ENCODE measurements at regions not wholly inside any gene's neighbourhood (a gene's known extent, or its start where the extent isn't known, plus 50 kb on each side); places are given as distances from the start of the nearest gene placed in this dataset.

DNA sequence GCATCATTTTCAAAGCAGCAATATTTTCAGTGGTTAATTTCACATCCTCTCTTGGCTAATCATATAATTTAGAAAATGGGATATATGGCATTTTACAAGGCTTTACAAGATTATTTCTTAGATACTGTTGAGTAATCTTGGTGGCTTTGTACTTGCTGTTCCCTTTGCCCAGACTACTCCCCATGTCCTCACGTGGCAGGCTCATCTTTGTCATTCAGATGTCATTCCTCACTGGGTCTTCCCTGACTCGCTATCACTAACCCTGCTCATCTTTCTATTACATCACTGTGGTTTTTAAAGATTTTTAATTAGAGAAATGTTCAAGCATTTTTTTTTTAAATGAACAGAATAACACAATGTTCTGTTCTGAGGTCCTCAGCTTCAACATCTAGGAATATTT is 240.0 kb upstream of the IRX5 start:
- TF ChIP-seq, protein P1, sequence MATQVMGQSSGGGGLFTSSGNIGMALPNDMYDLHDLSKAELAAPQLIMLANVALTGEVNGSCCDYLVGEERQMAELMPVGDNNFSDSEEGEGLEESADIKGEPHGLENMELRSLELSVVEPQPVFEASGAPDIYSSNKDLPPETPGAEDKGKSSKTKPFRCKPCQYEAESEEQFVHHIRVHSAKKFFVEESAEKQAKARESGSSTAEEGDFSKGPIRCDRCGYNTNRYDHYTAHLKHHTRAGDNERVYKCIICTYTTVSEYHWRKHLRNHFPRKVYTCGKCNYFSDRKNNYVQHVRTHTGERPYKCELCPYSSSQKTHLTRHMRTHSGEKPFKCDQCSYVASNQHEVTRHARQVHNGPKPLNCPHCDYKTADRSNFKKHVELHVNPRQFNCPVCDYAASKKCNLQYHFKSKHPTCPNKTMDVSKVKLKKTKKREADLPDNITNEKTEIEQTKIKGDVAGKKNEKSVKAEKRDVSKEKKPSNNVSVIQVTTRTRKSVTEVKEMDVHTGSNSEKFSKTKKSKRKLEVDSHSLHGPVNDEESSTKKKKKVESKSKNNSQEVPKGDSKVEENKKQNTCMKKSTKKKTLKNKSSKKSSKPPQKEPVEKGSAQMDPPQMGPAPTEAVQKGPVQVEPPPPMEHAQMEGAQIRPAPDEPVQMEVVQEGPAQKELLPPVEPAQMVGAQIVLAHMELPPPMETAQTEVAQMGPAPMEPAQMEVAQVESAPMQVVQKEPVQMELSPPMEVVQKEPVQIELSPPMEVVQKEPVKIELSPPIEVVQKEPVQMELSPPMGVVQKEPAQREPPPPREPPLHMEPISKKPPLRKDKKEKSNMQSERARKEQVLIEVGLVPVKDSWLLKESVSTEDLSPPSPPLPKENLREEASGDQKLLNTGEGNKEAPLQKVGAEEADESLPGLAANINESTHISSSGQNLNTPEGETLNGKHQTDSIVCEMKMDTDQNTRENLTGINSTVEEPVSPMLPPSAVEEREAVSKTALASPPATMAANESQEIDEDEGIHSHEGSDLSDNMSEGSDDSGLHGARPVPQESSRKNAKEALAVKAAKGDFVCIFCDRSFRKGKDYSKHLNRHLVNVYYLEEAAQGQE (IDR thresholded peaks at IDR 0.05; ENCODE audit: insufficient read depth in 1 of 2, low read depth in 2 of 2, low read length in 2 of 2), result no peak
- TF ChIP-seq POLR2AphosphoS5 (IDR thresholded peaks at IDR 0.05; ENCODE audit: low read depth, low read length), result no peak

- TF ChIP-seq FOXP2 (optimal IDR thresholded peaks at IDR 0.05; ENCODE audit: borderline replicate concordance, extremely low read depth, extremely low read length, insufficient read depth) (no peak), SIN3A (IDR thresholded peaks at IDR 0.05; ENCODE audit: borderline replicate concordance, insufficient read depth, low read length) (no peak), TAF1 (IDR thresholded peaks at IDR 0.05; ENCODE audit: borderline replicate concordance, insufficient read depth, low read length) (no peak)
- TF ChIP-seq, protein P1 (IDR thresholded peaks at IDR 0.05; ENCODE audit: insufficient read depth in 1 of 2, low read depth in 2 of 2, low read length in 2 of 2), result no peak
Observed at GRCh38 chr16:54690306-54690705, 240.4 kb upstream of the IRX5 start.

- TF ChIP-seq TAF1 (IDR thresholded peaks at IDR 0.05; ENCODE audit: borderline replicate concordance, insufficient read depth, low read length) (no peak), SIN3A (IDR thresholded peaks at IDR 0.05; ENCODE audit: borderline replicate concordance, insufficient read depth, low read length) (no peak), POLR2AphosphoS5 (IDR thresholded peaks at IDR 0.05; ENCODE audit: low read depth, low read length) (no peak)
Observed at GRCh38 chr16:54689072-54689865, 241.4 kb upstream of the IRX5 start.

DNA sequence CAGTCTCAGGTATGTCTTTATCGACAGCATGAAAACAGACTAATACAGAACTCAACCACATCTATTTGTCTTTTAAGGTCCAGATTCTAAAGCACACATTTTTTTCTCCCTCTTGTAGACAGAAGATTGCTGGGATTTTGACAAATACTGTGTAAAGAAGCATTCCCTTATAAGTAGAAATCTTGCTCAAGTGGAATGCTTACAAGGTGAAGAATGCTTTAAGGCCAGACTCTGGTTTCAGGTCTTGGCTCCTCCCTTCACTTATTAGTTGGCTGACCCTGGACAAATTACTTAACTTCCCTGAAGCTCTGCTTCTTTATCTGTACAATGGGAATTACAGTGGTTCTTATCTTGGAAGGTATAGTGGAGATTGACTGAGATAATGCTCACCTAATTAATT is 242.3 kb upstream of the IRX5 start:
- TF ChIP-seq POLR2AphosphoS5 (IDR thresholded peaks at IDR 0.05; ENCODE audit: low read depth, low read length) (no peak), FOXP2 (optimal IDR thresholded peaks at IDR 0.05; ENCODE audit: borderline replicate concordance, extremely low read depth, extremely low read length, insufficient read depth) (no peak), SIN3A (IDR thresholded peaks at IDR 0.05; ENCODE audit: borderline replicate concordance, insufficient read depth, low read length) (no peak), TAF1 (IDR thresholded peaks at IDR 0.05; ENCODE audit: borderline replicate concordance, insufficient read depth, low read length) (no peak)
- TF ChIP-seq, protein P1 (IDR thresholded peaks at IDR 0.05; ENCODE audit: insufficient read depth in 1 of 2, low read depth in 2 of 2, low read length in 2 of 2), result no peak

DNA sequence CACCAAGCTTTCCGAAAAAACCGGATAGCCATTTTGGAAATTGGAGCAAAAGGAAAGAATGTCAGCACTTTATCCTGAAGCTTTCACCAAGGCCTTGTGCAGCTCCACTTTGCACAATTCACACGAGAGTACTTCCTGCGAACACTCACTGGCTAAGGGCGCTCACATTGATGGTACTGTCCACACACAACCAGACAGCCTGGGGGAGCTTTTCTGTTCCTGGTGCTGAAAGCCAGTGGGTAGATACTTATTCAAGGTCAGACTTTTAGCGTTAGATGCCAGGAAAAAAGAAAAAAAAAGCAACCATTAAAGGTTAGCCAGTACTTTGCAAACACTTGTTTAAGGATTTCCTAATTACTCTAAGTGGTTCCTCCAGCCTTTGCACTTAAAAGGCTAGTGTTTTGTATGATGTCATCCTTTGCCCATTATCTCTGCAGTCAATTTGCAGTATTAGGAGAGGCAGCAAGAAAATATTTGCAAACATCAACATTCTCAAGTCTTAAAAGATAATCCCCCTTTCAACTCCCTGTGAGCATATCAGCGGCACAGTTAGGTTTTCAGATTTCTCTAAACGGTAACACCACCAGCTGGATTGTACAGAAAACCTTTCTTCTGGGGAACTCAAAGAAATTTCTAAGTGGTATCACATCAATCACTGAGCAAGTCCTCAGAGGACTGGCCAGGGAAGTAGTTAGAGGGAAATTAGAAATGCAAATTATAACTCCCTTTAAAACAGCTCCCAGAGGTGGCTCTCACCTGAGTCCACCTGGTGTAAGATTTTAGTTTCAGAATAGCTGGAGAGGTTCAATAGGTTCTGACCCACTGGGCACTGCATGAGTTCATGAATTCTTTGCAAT is 243.4 kb upstream of the IRX5 start:
- no peak for TF ChIP-seq POLR2AphosphoS5 (IDR thresholded peaks at IDR 0.05; ENCODE audit: low read depth, low read length)
- TF ChIP-seq, protein P1 (IDR thresholded peaks at IDR 0.05; ENCODE audit: insufficient read depth in 1 of 2, low read depth in 2 of 2, low read length in 2 of 2), result 0 out of 4 replicates have a peak, but pooled peaks of 1 of the 2 experiments have one; percentile 22
- TF ChIP-seq SIN3A (IDR thresholded peaks at IDR 0.05; ENCODE audit: borderline replicate concordance, insufficient read depth, low read length), result no peak
